HG02642 (cell line): ENCODE measurements at regions not wholly inside any gene's neighbourhood (a gene's known extent, or its start where the extent isn't known, plus 50 kb on each side); places are given as distances from the start of the nearest gene placed in this dataset.
"Not testable (repeated sequence)": the region's sequence is repeated elsewhere in the genome, so short reads cannot be mapped to it uniquely, and the experiment has no call there.

Source experiments
- ATAC-seq: cut with Tn5 transposase; IDR thresholded peaks from one replicate; pipeline ENCODE4 v1.9.1; 2021; ENCODE audit warnings: mild to moderate bottlenecking; ENCODE audit not compliant: unreplicated experiment, poor library complexity

GRCh38 chr16:5916711-5917191, 819.2 kb upstream of the EEF2KMT start:
- no peak for ATAC-seq

GRCh38 chr16:5911241-5911640, 813.6 kb upstream of the EEF2KMT start:
- ATAC-seq = no peak

GRCh38 chr16:5909556-5909955, 812.0 kb upstream of the EEF2KMT start:
- not testable (repeated sequence) for ATAC-seq

- ATAC-seq = no peak
Observed at GRCh38 chr16:5907544-5907943, 809.9 kb upstream of the EEF2KMT start.

- ATAC-seq = no peak
Observed at GRCh38 chr16:5906351-5906750, 808.8 kb upstream of the EEF2KMT start.

- no peak for ATAC-seq
Observed at GRCh38 chr16:5905935-5906334, 808.3 kb upstream of the EEF2KMT start.

- no peak for ATAC-seq
Observed at GRCh38 chr16:5903832-5904231, 806.2 kb upstream of the EEF2KMT start.

- ATAC-seq = no peak
Observed at GRCh38 chr16:5903153-5903552, 805.6 kb upstream of the EEF2KMT start.

- no peak for ATAC-seq
Observed at GRCh38 chr16:5900046-5900445, 802.5 kb upstream of the EEF2KMT start.

GRCh38 chr16:5895976-5896375, 798.4 kb upstream of the EEF2KMT start:
- no peak for ATAC-seq

- no peak for ATAC-seq
Observed at GRCh38 chr16:5895137-5895536, 797.5 kb upstream of the EEF2KMT start.

- no peak for ATAC-seq
Observed at GRCh38 chr16:5891296-5891695, 793.7 kb upstream of the EEF2KMT start.

GRCh38 chr16:5885521-5885920, 787.9 kb upstream of the EEF2KMT start:
- no peak for ATAC-seq

GRCh38 chr16:5884996-5885395, 787.4 kb upstream of the EEF2KMT start:
- no peak for ATAC-seq

- no peak for ATAC-seq
Observed at GRCh38 chr16:5884339-5884738, 786.7 kb upstream of the EEF2KMT start.

- ATAC-seq = no peak
Observed at GRCh38 chr16:5882087-5882640, 784.6 kb upstream of the EEF2KMT start.

GRCh38 chr16:5875416-5875815, 777.8 kb upstream of the EEF2KMT start:
- ATAC-seq = no peak

GRCh38 chr16:5874899-5875298, 777.3 kb upstream of the EEF2KMT start:
- ATAC-seq = no peak

- ATAC-seq = no peak
Observed at GRCh38 chr16:5873221-5873620, 775.6 kb upstream of the EEF2KMT start.

GRCh38 chr16:5870886-5871691, 773.5 kb upstream of the EEF2KMT start:
- no peak for ATAC-seq

GRCh38 chr16:5867250-5867649, 769.7 kb upstream of the EEF2KMT start:
- ATAC-seq = no peak

GRCh38 chr16:5865236-5865635, 767.6 kb upstream of the EEF2KMT start:
- ATAC-seq = no peak
